GM12873 (cell line): ENCODE measurements at regions not wholly inside any gene's neighbourhood (a gene's known extent, or its start where the extent isn't known, plus 50 kb on each side); places are given as distances from the start of the nearest gene placed in this dataset.

Experiments used
- CTCF ChIP-seq: IDR thresholded peaks from 2 replicates; pipeline ENCODE4 v1.5.1; 2012; ENCODE audit warnings: low read depth, mild to moderate bottlenecking, moderate library complexity, low read length, control low read depth; ENCODE audit not compliant: insufficient read depth; ENCODE audit errors: missing control alignments

- TF ChIP-seq CTCF: no peak
These were observed 357.3 kb upstream of the DDHD1 start for GRCh38 chr14:53510281-53510912.

GRCh38 chr14:53509276-53510244, 356.4 kb upstream of the DDHD1 start:
- no peak for TF ChIP-seq CTCF

GRCh38 chr14:53501361-53502211, 348.5 kb upstream of the DDHD1 start:
- no peak for TF ChIP-seq CTCF

GRCh38 chr14:53500191-53500590, 347.1 kb upstream of the DDHD1 start:
- no peak for TF ChIP-seq CTCF

GRCh38 chr14:53496668-53497067, 343.5 kb upstream of the DDHD1 start:
- TF ChIP-seq CTCF: no peak

- TF ChIP-seq CTCF: no peak
These were observed 342.8 kb upstream of the DDHD1 start for GRCh38 chr14:53495846-53496343.
